BE2C (cell line): ENCODE measurements at regions not wholly inside any gene's neighbourhood (a gene's known extent, or its start where the extent isn't known, plus 50 kb on each side); places are given as distances from the start of the nearest gene placed in this dataset.

ENCODE experiments used
- DNase-seq: peaks from one replicate; pipeline ENCODE4 v3.0.0-alpha.2; 2020
- H3K27me3 ChIP-seq: fragments of 250-450 bp; sonication (Bioruptor Pico); 2 replicates; pipeline ENCODE4 v1.5.1; 2020; ENCODE audit warnings: mild to moderate bottlenecking
- H3K36me3 ChIP-seq: fragments of 250-450 bp; sonication (Bioruptor Pico); 2 replicates; pipeline ENCODE4 v1.5.1; 2020; ENCODE audit warnings: mild to moderate bottlenecking
- H3K4me1 ChIP-seq: fragments of 250-450 bp; sonication (Bioruptor Pico); 2 replicates; pipeline ENCODE4 v1.5.1; 2020
- H3K4me3 ChIP-seq: 2 replicates; pipeline ENCODE4 v1.5.1; 2011; ENCODE audit warnings: low read depth, low read length
- H3K9me3 ChIP-seq: fragments of 250-450 bp; sonication (Bioruptor Pico); 2 replicates; pipeline ENCODE4 v1.5.1; 2020
- CTCF ChIP-seq: IDR thresholded peaks from 2 replicates; pipeline ENCODE4 v1.5.1; 2012; ENCODE audit warnings: mild to moderate bottlenecking, low read depth, low read length

GRCh38 chr22:27407369-27407985 is 394.1 kb downstream of the MN1 start:
- Histone ChIP-seq H3K27me3 (no peaks in the 10 kb centered on the region; the same call in 1 of the 2 replicates), H3K4me3 (no peak overlapping the region), H3K9me3 (no peaks in the 10 kb centered on the region), H3K36me3 (no peaks in the 10 kb centered on the region), H3K4me1 (no peaks in the 10 kb centered on the region)
- DNase-seq = no peak
- no peak for TF ChIP-seq CTCF

- Histone ChIP-seq H3K27me3 (no peaks in the 10 kb centered on the region; the same call in none of the 2 replicates), H3K4me1 (no peaks in the 10 kb centered on the region), H3K9me3 (no peaks in the 10 kb centered on the region), H3K36me3 (no peaks in the 10 kb centered on the region), H3K4me3 (no peak overlapping the region)
- TF ChIP-seq CTCF = no peak
- no peak for DNase-seq
These were observed 393.5 kb downstream of the MN1 start for GRCh38 chr22:27408068-27408467.

GRCh38 chr22:27409299-27409698 is 392.3 kb downstream of the MN1 start:
- Histone ChIP-seq H3K4me3 (no peak overlapping the region), H3K4me1 (no peaks in the 10 kb centered on the region), H3K27me3 (peaks cover 6% of the 10 kb centered on the region), H3K9me3 (no peaks in the 10 kb centered on the region), H3K36me3 (no peaks in the 10 kb centered on the region)
- no peak for DNase-seq
- no peak for TF ChIP-seq CTCF

- TF ChIP-seq CTCF = no peak
- H3K27me3 ChIP-seq = peaks cover 6% of the 10 kb centered on the region
These were observed 388.6 kb downstream of the MN1 start for GRCh38 chr22:27412866-27413445.

GRCh38 chr22:27413702-27414101 is 387.9 kb downstream of the MN1 start:
- DNase-seq = no peak
- Histone ChIP-seq H3K27me3 (peaks cover 6% of the 10 kb centered on the region), H3K9me3 (no peaks in the 10 kb centered on the region), H3K36me3 (no peaks in the 10 kb centered on the region), H3K4me1 (no peaks in the 10 kb centered on the region), H3K4me3 (no peak overlapping the region)
- TF ChIP-seq CTCF = no peak

More at GRCh38 chr22:27412866-27413445, 388.6 kb downstream of the MN1 start:
- Histone ChIP-seq H3K4me3 (no peak overlapping the region), H3K36me3 (no peaks in the 10 kb centered on the region), H3K4me1 (no peaks in the 10 kb centered on the region), H3K9me3 (no peaks in the 10 kb centered on the region)
- no peak for DNase-seq
